ENCODE measurements at regions not wholly inside any gene's neighbourhood (a gene's known extent, or its start where the extent isn't known, plus 50 kb on each side); places are given as distances from the start of the nearest gene placed in this dataset.
A peak's percentile ranks its signal among the peaks of the same experiment; 100 is the strongest.

- intact Hi-C loops (cut with micrococcal nuclease), result loop anchor here (10.0 kb wide), 1 partner anchor 176 kb away; the partner anchor contains the start of gene INHBB
- H3K36me3 Mint-ChIP-seq (ENCODE audit: low read depth), result no peaks in the 10 kb centered on the region
- no peaks in the 10 kb centered on the region for H3K9me3 Mint-ChIP-seq
- H3K27me3 Mint-ChIP-seq (ENCODE audit: low read depth), result peaks cover 13% of the 10 kb centered on the region
- H3K4me1 Mint-ChIP-seq (ENCODE audit: low read depth), result no peaks in the 10 kb centered on the region
- no peak overlapping the region for H3K4me3 Mint-ChIP-seq (ENCODE audit: low read depth)
- H3K27ac Mint-ChIP-seq, result no peak overlapping the region
- no peak for DNase-seq (ENCODE audit: low spot score)
Observed at GRCh38 chr2:120520454-120520853, 174.5 kb downstream of the INHBB start.

- Mint-ChIP-seq H3K27me3 (ENCODE audit: low read depth) (peaks cover 13% of the 10 kb centered on the region), H3K4me3 (ENCODE audit: low read depth) (no peak overlapping the region), H3K36me3 (ENCODE audit: low read depth) (no peaks in the 10 kb centered on the region), H3K27ac (no peak overlapping the region), H3K9me3 (no peaks in the 10 kb centered on the region), H3K4me1 (ENCODE audit: low read depth) (no peaks in the 10 kb centered on the region)
- intact Hi-C loops (cut with micrococcal nuclease), result loop anchor here (10.0 kb wide), 1 partner anchor 176 kb away; the partner anchor contains the start of gene INHBB
- DNase-seq (ENCODE audit: low spot score), result peak; percentile 16
Observed at GRCh38 chr2:120520929-120521912, 175.3 kb downstream of the INHBB start.

- no peaks in the 10 kb centered on the region for H3K4me1 Mint-ChIP-seq (ENCODE audit: low read depth)
- peaks cover 13% of the 10 kb centered on the region for H3K27me3 Mint-ChIP-seq (ENCODE audit: low read depth)
- H3K4me3 Mint-ChIP-seq (ENCODE audit: low read depth), result no peak overlapping the region
- intact Hi-C loops (cut with micrococcal nuclease), result loop anchor here (10.0 kb wide), 1 partner anchor 177 kb away; the partner anchor contains the start of gene INHBB
- H3K27ac Mint-ChIP-seq, result no peak overlapping the region
- no peaks in the 10 kb centered on the region for H3K36me3 Mint-ChIP-seq (ENCODE audit: low read depth)
- no peak for DNase-seq (ENCODE audit: low spot score)
- H3K9me3 Mint-ChIP-seq, result no peaks in the 10 kb centered on the region
Observed at GRCh38 chr2:120522151-120522751, 176.3 kb downstream of the INHBB start.

GRCh38 chr2:120523766-120524165 lies 177.8 kb downstream of the INHBB start:
- Mint-ChIP-seq H3K27me3 (ENCODE audit: low read depth) (peaks cover 13% of the 10 kb centered on the region), H3K4me1 (ENCODE audit: low read depth) (no peaks in the 10 kb centered on the region), H3K36me3 (ENCODE audit: low read depth) (no peaks in the 10 kb centered on the region), H3K9me3 (no peaks in the 10 kb centered on the region), H3K4me3 (ENCODE audit: low read depth) (no peak overlapping the region), H3K27ac (no peak overlapping the region)
- intact Hi-C loops (cut with micrococcal nuclease), result loop anchor here (10.0 kb wide), 1 partner anchor 179 kb away; the partner anchor contains the start of gene INHBB
- no peak for DNase-seq (ENCODE audit: low spot score)

- Mint-ChIP-seq H3K9me3 (no peaks in the 10 kb centered on the region), H3K27me3 (ENCODE audit: low read depth) (peaks cover 13% of the 10 kb centered on the region), H3K4me3 (ENCODE audit: low read depth) (no peak overlapping the region), H3K4me1 (ENCODE audit: low read depth) (no peaks in the 10 kb centered on the region), H3K27ac (no peak overlapping the region), H3K36me3 (ENCODE audit: low read depth) (no peaks in the 10 kb centered on the region)
- intact Hi-C loops (cut with micrococcal nuclease), result loop anchor here (10.0 kb wide), 1 partner anchor 179 kb away; the partner anchor contains the start of gene INHBB
- DNase-seq (ENCODE audit: low spot score), result no peak
Observed at GRCh38 chr2:120524174-120524573, 178.2 kb downstream of the INHBB start.

GRCh38 chr2:120525056-120526046 lies 179.4 kb downstream of the INHBB start:
- intact Hi-C loops (cut with micrococcal nuclease), result loop anchor here (10.0 kb wide), 1 partner anchor 181 kb away; the partner anchor contains the start of gene INHBB
- H3K4me3 Mint-ChIP-seq (ENCODE audit: low read depth), result no peak overlapping the region
- H3K27ac Mint-ChIP-seq, result no peak overlapping the region
- DNase-seq (ENCODE audit: low spot score), result no peak
- no peaks in the 10 kb centered on the region for H3K36me3 Mint-ChIP-seq (ENCODE audit: low read depth)
- no peaks in the 10 kb centered on the region for H3K9me3 Mint-ChIP-seq
- no peaks in the 10 kb centered on the region for H3K4me1 Mint-ChIP-seq (ENCODE audit: low read depth)
- peaks cover 13% of the 10 kb centered on the region for H3K27me3 Mint-ChIP-seq (ENCODE audit: low read depth)

GRCh38 chr2:120526047-120526562 lies 180.2 kb downstream of the INHBB start:
- no peaks in the 10 kb centered on the region for H3K36me3 Mint-ChIP-seq (ENCODE audit: low read depth)
- no peak for DNase-seq (ENCODE audit: low spot score)
- no peaks in the 10 kb centered on the region for H3K9me3 Mint-ChIP-seq
- H3K27ac Mint-ChIP-seq, result no peak overlapping the region
- intact Hi-C loops (cut with micrococcal nuclease), result loop anchor here (10.0 kb wide), 1 partner anchor 181 kb away; the partner anchor contains the start of gene INHBB
- peaks cover 13% of the 10 kb centered on the region for H3K27me3 Mint-ChIP-seq (ENCODE audit: low read depth)
- H3K4me3 Mint-ChIP-seq (ENCODE audit: low read depth), result no peak overlapping the region
- no peaks in the 10 kb centered on the region for H3K4me1 Mint-ChIP-seq (ENCODE audit: low read depth)

- no peak overlapping the region for H3K27ac Mint-ChIP-seq
- H3K27me3 Mint-ChIP-seq (ENCODE audit: low read depth), result peaks cover 4% of the 10 kb centered on the region
- DNase-seq (ENCODE audit: low spot score), result no peak
- H3K9me3 Mint-ChIP-seq, result no peaks in the 10 kb centered on the region
- no peak overlapping the region for H3K4me3 Mint-ChIP-seq (ENCODE audit: low read depth)
- H3K36me3 Mint-ChIP-seq (ENCODE audit: low read depth), result no peaks in the 10 kb centered on the region
- H3K4me1 Mint-ChIP-seq (ENCODE audit: low read depth), result no peaks in the 10 kb centered on the region
- intact Hi-C loops (cut with micrococcal nuclease), result loop anchor here (10.0 kb wide), 1 partner anchor 182 kb away; the partner anchor contains the start of gene INHBB
Observed at GRCh38 chr2:120526997-120527945, 181.3 kb downstream of the INHBB start.

- DNase-seq (ENCODE audit: low spot score), result no peak
- intact Hi-C loops (cut with micrococcal nuclease), result loop anchor here (10.0 kb wide), 1 partner anchor 183 kb away; the partner anchor contains the start of gene INHBB
- H3K9me3 Mint-ChIP-seq, result no peaks in the 10 kb centered on the region
- peaks cover 4% of the 10 kb centered on the region for H3K27me3 Mint-ChIP-seq (ENCODE audit: low read depth)
- no peaks in the 10 kb centered on the region for H3K36me3 Mint-ChIP-seq (ENCODE audit: low read depth)
- no peak overlapping the region for H3K27ac Mint-ChIP-seq
- no peak overlapping the region for H3K4me3 Mint-ChIP-seq (ENCODE audit: low read depth)
- H3K4me1 Mint-ChIP-seq (ENCODE audit: low read depth), result no peaks in the 10 kb centered on the region
Observed at GRCh38 chr2:120528051-120528692, 182.2 kb downstream of the INHBB start.

- no peak overlapping the region for H3K27ac Mint-ChIP-seq
- H3K36me3 Mint-ChIP-seq (ENCODE audit: low read depth), result no peaks in the 10 kb centered on the region
- intact Hi-C loops (cut with micrococcal nuclease), result loop anchor here (10.0 kb wide), 1 partner anchor 184 kb away; the partner anchor contains the start of gene INHBB
- no peaks in the 10 kb centered on the region for H3K9me3 Mint-ChIP-seq
- H3K27me3 Mint-ChIP-seq (ENCODE audit: low read depth), result peaks cover 3% of the 10 kb centered on the region
- no peak overlapping the region for H3K4me3 Mint-ChIP-seq (ENCODE audit: low read depth)
- no peaks in the 10 kb centered on the region for H3K4me1 Mint-ChIP-seq (ENCODE audit: low read depth)
- no peak for DNase-seq (ENCODE audit: low spot score)
Observed at GRCh38 chr2:120528693-120529076, 182.7 kb downstream of the INHBB start.

- Mint-ChIP-seq H3K9me3 (no peaks in the 10 kb centered on the region), H3K4me3 (ENCODE audit: low read depth) (no peak overlapping the region), H3K27me3 (ENCODE audit: low read depth) (no peaks in the 10 kb centered on the region), H3K27ac (no peak overlapping the region), H3K36me3 (ENCODE audit: low read depth) (no peaks in the 10 kb centered on the region), H3K4me1 (ENCODE audit: low read depth) (no peaks in the 10 kb centered on the region)
- intact Hi-C loops (cut with micrococcal nuclease), result no loop called here
- DNase-seq (ENCODE audit: low spot score), result no peak
Observed at GRCh38 chr2:120530781-120531180, 184.8 kb downstream of the INHBB start.

All from activated T-helper 2 cell treated with anti-CD3 and anti-CD28 coated beads, Interferon-gamma antibody, Interleukin-2, Interleukin-4, amounts not matched to agents 10 μg/mL and 5 μg/mL and 100 μg/mL, durations not matched to agents 14 hours and 24 hours and 36 hours (primary cell).